ENCODE measurements at regions not wholly inside any gene's neighbourhood (a gene's known extent, or its start where the extent isn't known, plus 50 kb on each side); places are given as distances from the start of the nearest gene placed in this dataset.
A peak's percentile ranks its signal among the peaks of the same experiment; 100 is the strongest.

DNA sequence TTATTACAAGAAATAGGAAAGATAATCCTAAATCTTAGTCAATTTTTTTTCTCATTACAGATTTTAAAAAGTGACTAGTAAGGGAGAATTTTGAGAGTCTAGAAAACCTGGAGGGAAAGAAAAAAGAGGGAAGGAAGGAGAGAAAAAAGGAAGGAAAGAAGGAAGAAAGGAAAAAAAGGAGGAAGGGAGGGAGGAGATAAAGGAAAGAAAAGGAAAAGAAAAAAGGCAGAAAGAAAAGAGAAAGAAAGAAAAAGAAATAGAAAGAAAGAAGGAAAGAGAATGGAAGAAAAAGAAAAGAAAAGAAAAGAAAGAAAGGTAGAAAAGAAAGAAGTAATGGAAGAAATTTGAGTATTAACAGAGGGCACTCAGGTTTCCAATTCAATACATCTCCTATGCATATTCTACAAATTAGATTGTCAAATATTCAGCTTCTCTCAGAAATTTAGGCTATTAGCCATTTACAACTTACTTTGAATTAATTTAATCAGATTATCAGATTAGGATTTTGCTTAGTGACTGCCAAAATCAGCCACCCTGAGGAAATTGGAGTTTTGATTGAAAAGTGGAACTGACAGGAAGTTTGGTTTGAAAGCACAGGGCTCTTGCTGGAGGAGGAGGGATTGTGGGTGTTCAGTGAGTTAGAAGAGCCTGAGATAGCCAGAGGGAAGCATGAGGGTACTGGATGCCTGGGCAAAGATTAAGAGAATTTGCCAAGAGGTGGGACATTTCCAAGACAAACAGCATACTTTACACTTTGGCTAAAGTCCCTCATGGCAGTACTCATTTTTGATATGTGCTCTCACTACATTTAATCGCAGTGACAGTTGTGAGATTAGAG is 677.8 kb downstream of the USP25 start:
- no peak for TF ChIP-seq JUND (IDR thresholded peaks at IDR 0.05; ENCODE audit: low read depth)
- in situ Hi-C loops (cut with HindIII; ENCODE audit: low pct_unique_long_range_greater_than_20kb, low sequenced_read_pairs), result no loop called here
- DNase-seq (ENCODE audit: low read depth in 1 of 2, low spot score in 1 of 2), result no peak

DNA sequence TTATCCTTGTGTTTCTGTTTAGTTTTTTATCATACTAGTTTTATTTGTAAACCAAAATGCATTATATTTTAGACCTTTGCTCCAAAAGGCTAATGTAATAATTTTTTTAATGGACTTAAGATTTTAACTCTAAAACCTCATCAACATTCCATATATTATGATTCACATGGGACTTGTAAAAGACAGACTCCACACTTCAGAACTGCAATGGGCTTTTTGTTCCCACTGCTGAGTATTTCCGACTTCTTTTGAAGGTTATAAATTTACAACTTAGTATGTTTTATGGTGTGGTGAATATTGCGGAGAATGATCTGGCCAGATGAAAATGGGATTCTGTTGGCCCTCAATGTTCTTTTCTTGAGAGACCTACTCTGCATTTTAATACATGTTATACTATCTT is 678.5 kb downstream of the USP25 start:
- in situ Hi-C loops (cut with HindIII; ENCODE audit: low pct_unique_long_range_greater_than_20kb, low sequenced_read_pairs), result no loop called here
- no peak for TF ChIP-seq JUND (IDR thresholded peaks at IDR 0.05; ENCODE audit: low read depth)
- DNase-seq (ENCODE audit: low read depth in 1 of 2, low spot score in 1 of 2), result no peak

DNA sequence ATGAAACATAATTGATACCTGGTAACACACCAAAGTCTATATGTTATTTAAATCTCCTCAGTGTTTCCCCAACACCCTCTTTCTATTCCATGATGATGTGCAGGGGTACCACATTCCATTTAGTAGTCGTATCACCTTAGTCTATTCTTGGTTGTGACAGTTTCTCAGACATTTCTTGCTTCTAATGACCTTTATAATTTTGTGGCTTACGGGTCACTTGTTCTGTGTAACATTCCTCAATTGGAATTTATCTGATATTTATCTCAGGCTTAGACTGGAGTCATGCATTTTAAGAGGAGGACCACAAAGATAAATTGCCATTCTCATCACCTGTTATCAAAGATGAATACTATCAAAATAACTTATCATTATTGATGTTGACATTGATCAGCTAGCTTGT is 679.6 kb downstream of the USP25 start:
- no peak for DNase-seq (ENCODE audit: low read depth in 1 of 2, low spot score in 1 of 2)
- in situ Hi-C loops (cut with HindIII; ENCODE audit: low pct_unique_long_range_greater_than_20kb, low sequenced_read_pairs), result no loop called here
- TF ChIP-seq JUND (IDR thresholded peaks at IDR 0.05; ENCODE audit: low read depth), result no peak

DNA sequence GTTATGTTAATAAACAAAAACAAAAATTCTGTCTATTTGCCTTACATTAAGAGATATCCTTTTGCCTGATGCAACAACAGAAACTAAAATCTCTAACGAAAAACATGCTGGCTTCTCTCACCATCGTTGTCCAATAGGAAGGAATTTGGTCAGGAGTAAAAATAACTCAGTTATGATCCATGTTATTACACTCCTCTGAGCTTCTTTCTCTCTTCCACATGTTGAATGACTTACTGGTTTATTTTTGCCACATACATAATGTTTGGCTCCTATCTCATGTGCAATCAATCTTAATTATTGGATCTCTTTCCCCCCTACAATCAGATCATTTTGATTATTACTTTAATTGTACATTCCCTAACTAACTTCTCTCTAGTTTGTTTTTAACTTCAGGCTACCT is 688.4 kb downstream of the USP25 start:
- TF ChIP-seq JUND (IDR thresholded peaks at IDR 0.05; ENCODE audit: low read depth), result no peak
- in situ Hi-C loops (cut with HindIII; ENCODE audit: low pct_unique_long_range_greater_than_20kb, low sequenced_read_pairs), result no loop called here
- no peak for DNase-seq (ENCODE audit: low read depth in 1 of 2, low spot score in 1 of 2)

DNA sequence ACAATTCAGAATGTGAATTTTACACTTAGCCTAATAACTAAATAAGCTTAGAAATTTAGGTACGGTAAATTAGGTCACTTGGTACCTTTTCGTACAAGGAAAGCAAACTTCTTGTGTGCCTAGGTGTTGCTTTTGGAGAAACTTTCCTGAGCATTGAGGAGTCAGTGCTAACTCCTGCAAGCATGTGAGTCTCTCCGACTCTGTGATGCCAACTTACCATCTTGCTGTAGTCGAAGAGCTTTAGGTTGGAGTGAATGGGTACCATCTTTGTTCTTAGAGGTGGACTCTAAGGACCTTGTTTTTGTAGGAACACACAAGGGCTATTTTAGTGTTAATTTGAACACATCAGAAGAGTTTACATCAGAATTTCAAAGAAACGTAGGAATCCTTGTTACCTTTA is 688.9 kb downstream of the USP25 start:
- no peak for TF ChIP-seq JUND (IDR thresholded peaks at IDR 0.05; ENCODE audit: low read depth)
- in situ Hi-C loops (cut with HindIII; ENCODE audit: low pct_unique_long_range_greater_than_20kb, low sequenced_read_pairs), result no loop called here
- DNase-seq (ENCODE audit: low read depth in 1 of 2, low spot score in 1 of 2), result no peak

DNA sequence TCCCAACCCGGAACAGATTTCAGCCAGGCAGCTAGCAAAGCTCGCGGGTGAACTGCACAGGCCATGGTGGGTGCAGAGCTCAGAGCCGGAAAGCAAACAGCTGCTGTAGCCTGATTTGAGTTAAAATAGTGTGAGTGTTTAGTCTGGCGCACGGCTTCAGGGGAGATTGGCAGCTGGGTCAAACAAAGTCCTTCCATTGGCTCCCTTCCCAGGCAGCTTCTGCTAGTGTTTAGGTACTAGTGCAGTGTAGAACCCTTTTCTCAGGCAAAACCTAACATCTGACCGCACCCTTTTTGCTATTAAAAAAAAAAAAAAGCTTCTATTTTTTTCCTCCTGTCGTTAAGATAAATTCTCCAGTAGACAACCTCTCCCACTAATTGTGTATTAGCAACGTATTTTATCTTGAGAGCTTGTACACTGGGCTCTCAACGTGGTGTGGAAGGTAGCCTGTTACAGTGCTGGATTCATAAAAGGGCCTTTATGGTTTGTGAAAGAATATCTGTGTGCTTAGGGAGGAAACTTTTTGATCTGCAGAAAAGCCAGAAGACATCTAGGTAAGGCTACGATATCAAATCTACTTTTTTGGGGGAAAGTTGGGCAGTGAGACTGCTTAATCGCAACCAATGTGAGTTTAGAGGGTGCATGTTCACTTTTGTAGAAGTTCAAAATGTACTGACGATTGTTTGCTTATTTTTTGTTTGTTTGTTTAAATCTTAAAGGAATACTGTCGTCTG is 689.6 kb downstream of the USP25 start:
- TF ChIP-seq JUND (IDR thresholded peaks at IDR 0.05; ENCODE audit: low read depth), result no peak
- in situ Hi-C loops (cut with HindIII; ENCODE audit: low pct_unique_long_range_greater_than_20kb, low sequenced_read_pairs), result no loop called here
- peak in 1 of 2 experiments; percentile 74 for DNase-seq (ENCODE audit: low read depth in 1 of 2, low spot score in 1 of 2)

DNA sequence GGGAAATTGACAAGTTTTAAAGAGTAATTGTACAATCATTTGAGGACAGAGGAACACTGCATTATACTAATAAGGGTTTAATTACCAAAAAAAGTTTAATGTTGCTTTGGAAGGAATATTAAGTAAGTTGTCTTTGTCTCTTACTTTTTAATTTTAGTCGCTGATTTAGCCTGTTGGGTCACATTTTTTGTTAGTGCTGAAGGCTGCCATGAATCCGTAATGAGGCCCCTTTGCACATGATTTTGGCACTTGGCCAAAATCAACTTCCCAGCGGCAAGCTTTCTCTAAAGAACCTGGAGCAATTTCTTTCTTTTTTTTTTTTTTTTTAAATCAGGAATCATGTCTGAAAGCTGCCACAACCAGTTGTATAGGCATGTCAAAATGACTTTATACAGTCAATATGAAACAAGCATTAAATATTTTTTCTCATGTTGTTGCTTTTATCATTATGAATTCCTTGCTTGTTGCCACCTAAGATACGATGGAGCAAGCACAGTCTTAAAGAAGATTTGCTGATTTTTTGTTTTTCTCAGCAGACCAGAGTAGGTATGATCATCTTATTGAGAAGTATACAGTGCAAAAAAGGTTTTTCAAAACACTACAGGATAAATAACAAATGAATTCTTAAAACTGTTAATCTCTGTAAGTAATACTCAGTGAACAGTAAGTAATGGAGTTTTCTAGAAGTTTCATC is 690.4 kb downstream of the USP25 start:
- DNase-seq (ENCODE audit: low read depth in 1 of 2, low spot score in 1 of 2), result peak in 1 of 2 experiments; percentile 74
- in situ Hi-C loops (cut with HindIII; ENCODE audit: low pct_unique_long_range_greater_than_20kb, low sequenced_read_pairs), result no loop called here

DNA sequence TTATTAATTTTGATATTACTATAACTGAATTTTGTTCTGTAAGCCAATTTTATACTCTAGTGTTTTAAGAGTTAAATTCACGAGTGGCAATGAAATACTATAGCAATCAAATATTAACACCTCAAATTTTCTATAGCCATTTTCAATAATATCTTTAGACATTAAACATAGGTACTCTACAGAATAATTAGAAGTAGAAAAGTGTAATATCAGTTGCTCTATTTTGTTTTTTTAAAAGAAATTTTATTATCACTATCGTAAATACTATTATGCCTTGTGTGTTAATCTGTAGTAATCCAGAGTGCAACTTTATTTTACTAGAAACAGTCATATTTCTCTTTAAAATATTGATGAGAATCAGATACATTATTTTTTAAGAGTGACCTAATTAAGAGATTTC is 691.2 kb downstream of the USP25 start:
- DNase-seq (ENCODE audit: low read depth in 1 of 2, low spot score in 1 of 2), result no peak
- no peak for TF ChIP-seq JUND (IDR thresholded peaks at IDR 0.05; ENCODE audit: low read depth)
- in situ Hi-C loops (cut with HindIII; ENCODE audit: low pct_unique_long_range_greater_than_20kb, low sequenced_read_pairs), result no loop called here

More for the DNA sequence above, 690.4 kb downstream of the USP25 start:
- no peak for TF ChIP-seq JUND (IDR thresholded peaks at IDR 0.05; ENCODE audit: low read depth)

DNA sequence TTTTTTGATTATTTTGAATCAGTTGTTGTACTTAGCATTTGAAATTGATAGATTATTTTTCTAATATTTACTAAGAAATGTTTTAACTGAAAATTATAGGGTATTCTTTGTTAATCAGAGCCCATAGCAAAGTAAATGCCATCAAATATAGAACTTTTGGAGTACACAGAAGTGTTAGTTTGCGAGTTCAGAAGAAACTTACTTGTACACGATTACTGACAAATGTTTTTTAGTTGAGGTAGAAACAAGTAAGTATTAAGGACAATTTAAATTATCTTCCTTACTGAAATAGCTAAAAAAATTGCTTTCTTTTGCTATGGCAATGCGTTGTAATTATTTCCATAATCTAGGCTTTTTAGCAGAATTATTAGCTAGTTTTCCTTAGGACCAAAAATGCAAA is 692.2 kb downstream of the USP25 start:
- no peak for DNase-seq (ENCODE audit: low read depth in 1 of 2, low spot score in 1 of 2)
- no peak for TF ChIP-seq JUND (IDR thresholded peaks at IDR 0.05; ENCODE audit: low read depth)
- in situ Hi-C loops (cut with HindIII; ENCODE audit: low pct_unique_long_range_greater_than_20kb, low sequenced_read_pairs), result no loop called here

DNA sequence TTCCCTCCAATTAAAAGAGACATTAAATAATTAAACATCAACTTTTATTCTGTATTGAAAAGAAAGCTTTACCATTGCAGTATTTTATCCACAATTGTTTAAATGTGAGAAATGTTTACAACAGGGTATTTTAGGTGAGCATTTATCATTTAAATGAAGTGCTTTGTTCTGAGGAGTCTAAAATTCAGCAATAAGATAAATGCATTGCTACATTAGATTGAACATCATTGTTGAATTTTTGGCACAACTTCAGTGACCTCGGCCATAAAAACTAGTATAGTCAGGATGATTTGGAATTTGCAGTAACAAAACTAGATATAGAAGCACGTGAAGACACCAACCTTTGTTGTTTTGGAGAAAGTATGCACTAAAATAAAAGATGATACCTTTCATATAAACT is 692.9 kb downstream of the USP25 start:
- in situ Hi-C loops (cut with HindIII; ENCODE audit: low pct_unique_long_range_greater_than_20kb, low sequenced_read_pairs), result no loop called here
- no peak for DNase-seq (ENCODE audit: low read depth in 1 of 2, low spot score in 1 of 2)
- TF ChIP-seq JUND (IDR thresholded peaks at IDR 0.05; ENCODE audit: low read depth), result no peak

DNA sequence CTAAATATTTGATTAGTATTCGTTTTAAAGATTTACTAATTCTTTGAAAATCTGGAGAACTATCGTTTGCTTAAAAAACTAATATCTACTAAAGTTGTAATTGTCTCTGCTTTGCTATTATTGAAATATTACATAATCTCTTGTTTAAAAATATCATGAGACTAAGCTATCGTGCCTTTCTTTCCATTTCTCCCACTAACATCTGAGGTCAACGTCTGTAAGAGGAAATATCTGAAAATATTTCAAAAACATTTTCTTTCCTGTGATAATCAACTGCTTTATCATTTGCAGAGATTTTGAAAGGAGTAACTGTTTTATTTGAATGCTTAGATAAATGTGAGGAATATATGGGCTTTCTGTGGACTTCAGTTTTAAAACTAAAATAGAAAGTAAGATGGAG is 694.1 kb downstream of the USP25 start:
- DNase-seq (ENCODE audit: low read depth in 1 of 2, low spot score in 1 of 2), result no peak
- in situ Hi-C loops (cut with HindIII; ENCODE audit: low pct_unique_long_range_greater_than_20kb, low sequenced_read_pairs), result no loop called here
- no peak for TF ChIP-seq JUND (IDR thresholded peaks at IDR 0.05; ENCODE audit: low read depth)

DNA sequence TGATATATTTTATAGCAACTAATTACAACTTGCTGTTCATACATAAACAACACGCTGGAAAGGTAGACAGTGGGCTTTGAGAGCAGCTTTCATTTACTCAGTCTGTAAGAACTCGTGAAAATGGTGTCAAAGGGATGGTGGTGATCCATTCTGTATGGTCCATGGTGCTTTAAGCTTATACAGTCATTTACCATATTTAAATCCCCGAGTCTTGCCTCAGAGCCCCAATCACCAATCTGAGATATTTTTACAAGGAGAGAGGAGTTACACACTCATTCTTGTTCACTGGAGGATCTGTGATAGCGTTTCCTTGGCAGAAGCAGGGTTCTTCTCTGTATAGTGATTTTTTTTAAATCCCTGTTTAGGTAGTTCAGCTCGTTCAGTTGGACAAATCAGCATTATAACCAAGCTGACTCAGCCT is 694.6 kb downstream of the USP25 start:
- DNase-seq (ENCODE audit: low read depth in 1 of 2, low spot score in 1 of 2), result peak in 1 of 2 experiments; percentile 42
- in situ Hi-C loops (cut with HindIII; ENCODE audit: low pct_unique_long_range_greater_than_20kb, low sequenced_read_pairs), result no loop called here
- no peak for TF ChIP-seq JUND (IDR thresholded peaks at IDR 0.05; ENCODE audit: low read depth)

DNA sequence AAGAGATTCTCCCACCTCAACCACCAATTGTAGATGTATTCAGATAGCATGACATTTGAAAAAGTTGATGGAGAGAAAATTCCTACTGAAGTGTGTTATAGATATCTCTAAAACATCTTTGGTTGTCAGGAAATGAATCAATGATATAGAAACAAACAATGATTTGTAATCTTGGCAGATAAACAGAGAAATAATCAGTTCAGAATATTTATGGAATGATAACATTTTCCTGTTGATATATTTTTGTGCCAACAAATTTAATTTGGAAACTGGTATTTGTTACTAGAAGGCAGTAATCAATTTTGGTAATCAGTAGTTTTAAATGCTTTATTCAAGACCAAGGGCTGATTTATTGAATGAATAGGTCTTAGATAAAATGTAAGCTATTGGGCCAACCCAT is 695.6 kb downstream of the USP25 start:
- no peak for TF ChIP-seq JUND (IDR thresholded peaks at IDR 0.05; ENCODE audit: low read depth)
- no peak for DNase-seq (ENCODE audit: low read depth in 1 of 2, low spot score in 1 of 2)
- in situ Hi-C loops (cut with HindIII; ENCODE audit: low pct_unique_long_range_greater_than_20kb, low sequenced_read_pairs), result no loop called here
